ENCODE measurements at regions not wholly inside any gene's neighbourhood (a gene's known extent, or its start where the extent isn't known, plus 50 kb on each side); places are given as distances from the start of the nearest gene placed in this dataset.

DNA sequence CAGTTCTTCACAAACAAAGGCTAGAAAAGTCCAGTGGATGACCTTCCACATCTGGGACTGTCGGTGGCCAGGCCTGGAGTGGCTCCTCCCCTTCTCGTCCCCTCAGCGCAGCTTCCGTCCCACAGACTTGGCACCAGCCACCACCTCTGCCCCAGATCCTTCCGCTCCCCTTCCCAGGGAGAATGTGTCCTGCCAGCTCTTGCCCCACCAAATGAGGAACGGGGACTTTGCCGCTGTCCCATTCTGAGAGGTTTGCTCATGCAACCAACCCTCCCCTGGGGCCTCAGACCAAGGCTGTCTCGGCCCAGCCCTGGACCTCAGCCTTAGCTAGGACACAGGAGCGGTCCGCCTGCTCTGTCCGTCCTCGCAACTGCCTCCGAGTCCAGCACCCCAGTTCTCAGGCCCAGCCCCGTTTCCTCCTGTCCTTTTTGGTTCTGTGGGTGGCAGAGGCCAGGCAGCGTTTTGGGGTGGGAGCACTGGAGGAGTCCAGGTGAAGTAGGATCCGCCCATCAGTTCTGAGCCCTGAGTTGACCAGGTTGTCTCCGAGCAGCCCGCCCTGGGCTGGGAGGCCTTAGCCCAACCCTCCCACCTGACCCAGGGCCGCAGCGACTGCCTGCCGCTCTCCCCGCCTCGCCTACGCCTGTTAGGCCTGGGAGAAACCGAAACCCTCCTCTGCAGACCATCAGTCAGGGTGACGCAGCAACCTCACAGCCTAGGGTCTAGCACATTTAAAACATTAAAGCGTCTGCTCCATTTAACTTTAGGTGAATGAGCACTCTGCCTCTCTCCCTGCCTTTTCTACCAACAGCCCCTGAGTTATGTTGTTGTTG is 284.3 kb downstream of the FOXO1 start (continued):
- TF ChIP-seq, protein P1, sequence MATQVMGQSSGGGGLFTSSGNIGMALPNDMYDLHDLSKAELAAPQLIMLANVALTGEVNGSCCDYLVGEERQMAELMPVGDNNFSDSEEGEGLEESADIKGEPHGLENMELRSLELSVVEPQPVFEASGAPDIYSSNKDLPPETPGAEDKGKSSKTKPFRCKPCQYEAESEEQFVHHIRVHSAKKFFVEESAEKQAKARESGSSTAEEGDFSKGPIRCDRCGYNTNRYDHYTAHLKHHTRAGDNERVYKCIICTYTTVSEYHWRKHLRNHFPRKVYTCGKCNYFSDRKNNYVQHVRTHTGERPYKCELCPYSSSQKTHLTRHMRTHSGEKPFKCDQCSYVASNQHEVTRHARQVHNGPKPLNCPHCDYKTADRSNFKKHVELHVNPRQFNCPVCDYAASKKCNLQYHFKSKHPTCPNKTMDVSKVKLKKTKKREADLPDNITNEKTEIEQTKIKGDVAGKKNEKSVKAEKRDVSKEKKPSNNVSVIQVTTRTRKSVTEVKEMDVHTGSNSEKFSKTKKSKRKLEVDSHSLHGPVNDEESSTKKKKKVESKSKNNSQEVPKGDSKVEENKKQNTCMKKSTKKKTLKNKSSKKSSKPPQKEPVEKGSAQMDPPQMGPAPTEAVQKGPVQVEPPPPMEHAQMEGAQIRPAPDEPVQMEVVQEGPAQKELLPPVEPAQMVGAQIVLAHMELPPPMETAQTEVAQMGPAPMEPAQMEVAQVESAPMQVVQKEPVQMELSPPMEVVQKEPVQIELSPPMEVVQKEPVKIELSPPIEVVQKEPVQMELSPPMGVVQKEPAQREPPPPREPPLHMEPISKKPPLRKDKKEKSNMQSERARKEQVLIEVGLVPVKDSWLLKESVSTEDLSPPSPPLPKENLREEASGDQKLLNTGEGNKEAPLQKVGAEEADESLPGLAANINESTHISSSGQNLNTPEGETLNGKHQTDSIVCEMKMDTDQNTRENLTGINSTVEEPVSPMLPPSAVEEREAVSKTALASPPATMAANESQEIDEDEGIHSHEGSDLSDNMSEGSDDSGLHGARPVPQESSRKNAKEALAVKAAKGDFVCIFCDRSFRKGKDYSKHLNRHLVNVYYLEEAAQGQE (IDR thresholded peaks at IDR 0.05; ENCODE audit: unreplicated experiment) = no peak
- TF ChIP-seq ZNF331 (CRISPR knock-in tag; IDR thresholded peaks at IDR 0.05; ENCODE audit: low read depth) = no peak
- no peak for TF ChIP-seq POLR2AphosphoS5 (IDR thresholded peaks at IDR 0.05; ENCODE audit: low read depth)
- no peak for TF ChIP-seq EZH2 (IDR thresholded peaks at IDR 0.05; ENCODE audit: low read depth, unreplicated experiment)
- TF ChIP-seq CREB1 (CRISPR knock-in tag; IDR thresholded peaks at IDR 0.05; ENCODE audit: low read depth) = no peak
- TF ChIP-seq ZNF114 (CRISPR knock-in tag; IDR thresholded peaks at IDR 0.05) = no peak
- no peak for TF ChIP-seq EZH2phosphoT487 (IDR thresholded peaks at IDR 0.05; ENCODE audit: unreplicated experiment)

GRCh38 chr13:40383132-40383531 is 283.3 kb downstream of the FOXO1 start:
- peaks cover 4% of the 10 kb centered on the region; the same call in 1 of the 3 replicates for H3K9me3 Mint-ChIP-seq
- peaks cover 6% of the 10 kb centered on the region; the same call in 1 of the 2 replicates for H3K4me1 ChIP-seq (ENCODE audit: insufficient read depth)
- no peaks in the 10 kb centered on the region for H3K79me2 ChIP-seq (replicated peaks; ENCODE audit: insufficient read depth)
- no peak for DNase-seq (ENCODE audit: low spot score)
- 0 out of 2 replicates have a peak, but pooled peaks cover 5% of the 10 kb centered on the region for H3K9me2 ChIP-seq (ENCODE audit: insufficient read depth)
- no peaks in the 10 kb centered on the region for H3F3A ChIP-seq (replicated peaks; ENCODE audit: low read depth)
- H3K4me3 ChIP-seq = no peak overlapping the region
- peaks cover 4% of the 10 kb centered on the region for H3K27me3 Mint-ChIP-seq (ENCODE audit: insufficient read depth, low read depth, poor library complexity)
- no peak overlapping the region for H3K4me2 ChIP-seq
- H4K20me1 ChIP-seq (replicated peaks; ENCODE audit: insufficient read depth) = no peaks in the 10 kb centered on the region
- peak overlapping the region; percentile 39; the same call in 1 of the 2 replicates for H3K27ac ChIP-seq (ENCODE audit: low read depth)
- no peak overlapping the region for H3K27ac Mint-ChIP-seq
- no peaks in the 10 kb centered on the region for H3K27me3 ChIP-seq (ENCODE audit: insufficient read depth)
- no peaks in the 10 kb centered on the region for H3K36me3 ChIP-seq (ENCODE audit: insufficient read depth)
- peaks cover 3% of the 10 kb centered on the region; the same call in 1 of the 3 replicates for H3K36me3 Mint-ChIP-seq (ENCODE audit: low read depth)
- ATAC-seq = peak; percentile 76
- peak overlapping the region; percentile 56; the same call in 1 of the 2 replicates for H2AFZ ChIP-seq
- H3K4me1 Mint-ChIP-seq = peaks cover 15% of the 10 kb centered on the region
- H3K4me3 Mint-ChIP-seq = no peak overlapping the region
- TF ChIP-seq EZH2 (IDR thresholded peaks at IDR 0.05; ENCODE audit: low read depth, unreplicated experiment) (no peak), ZNF331 (CRISPR knock-in tag; IDR thresholded peaks at IDR 0.05; ENCODE audit: low read depth) (no peak), CTCF (conservative IDR thresholded peaks at IDR 0.05; ENCODE audit: low read depth in 2 of 2) (no peak), ZNF114 (CRISPR knock-in tag; IDR thresholded peaks at IDR 0.05) (no peak), CREB1 (CRISPR knock-in tag; IDR thresholded peaks at IDR 0.05; ENCODE audit: low read depth) (no peak), EZH2phosphoT487 (IDR thresholded peaks at IDR 0.05; ENCODE audit: unreplicated experiment) (no peak)
- TF ChIP-seq, protein P1 (IDR thresholded peaks at IDR 0.05; ENCODE audit: unreplicated experiment) = no peak

Data from GM23338 (cell line).